HT1080 (cell line): ENCODE measurements at regions not wholly inside any gene's neighbourhood (a gene's known extent, or its start where the extent isn't known, plus 50 kb on each side); places are given as distances from the start of the nearest gene placed in this dataset.

Experiments
- DNase-seq: peaks from one replicate; pipeline ENCODE4 v3.0.0-alpha.2; 2015; ENCODE audit warnings: low read depth

DNA sequence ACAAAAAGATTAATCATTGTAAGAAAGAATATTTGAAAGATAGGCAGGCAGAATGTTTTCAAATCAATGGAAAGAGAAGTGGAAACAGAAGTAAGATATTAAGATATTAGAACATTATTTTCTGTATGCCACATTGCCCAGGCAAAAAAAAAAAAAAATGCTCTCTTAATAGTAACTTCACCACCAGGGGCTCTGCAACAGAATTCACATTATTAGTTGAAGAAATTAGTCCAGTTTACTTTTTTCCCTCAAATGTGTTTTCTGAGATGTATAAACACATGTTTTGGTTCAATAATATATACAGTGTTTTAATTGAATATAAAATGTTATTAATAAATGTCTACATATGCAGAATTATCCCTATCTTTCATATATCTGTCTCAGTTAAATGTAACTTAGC is 78.0 kb upstream of the ADAD1 start:
- no peak for DNase-seq

DNA sequence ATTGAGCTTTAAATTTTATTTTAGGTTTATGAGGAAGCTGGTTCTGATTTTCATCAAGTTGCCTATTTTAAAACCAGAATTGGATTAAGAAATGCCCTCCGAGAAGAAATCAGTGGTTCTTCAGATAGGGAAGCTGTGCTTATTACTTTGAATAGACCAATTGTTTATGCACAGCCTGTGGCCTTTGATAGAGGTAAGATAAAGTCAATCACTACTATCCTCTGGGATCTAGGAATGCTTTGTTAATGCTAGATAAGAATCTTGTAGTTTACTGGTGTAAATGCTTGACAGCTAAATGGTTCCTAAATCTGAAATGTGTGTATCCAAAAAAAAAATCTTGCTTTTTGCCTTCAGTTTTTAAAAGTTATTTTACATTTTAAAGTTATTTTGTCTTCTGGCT is 73.0 kb upstream of the ADAD1 start:
- no peak for DNase-seq

DNA sequence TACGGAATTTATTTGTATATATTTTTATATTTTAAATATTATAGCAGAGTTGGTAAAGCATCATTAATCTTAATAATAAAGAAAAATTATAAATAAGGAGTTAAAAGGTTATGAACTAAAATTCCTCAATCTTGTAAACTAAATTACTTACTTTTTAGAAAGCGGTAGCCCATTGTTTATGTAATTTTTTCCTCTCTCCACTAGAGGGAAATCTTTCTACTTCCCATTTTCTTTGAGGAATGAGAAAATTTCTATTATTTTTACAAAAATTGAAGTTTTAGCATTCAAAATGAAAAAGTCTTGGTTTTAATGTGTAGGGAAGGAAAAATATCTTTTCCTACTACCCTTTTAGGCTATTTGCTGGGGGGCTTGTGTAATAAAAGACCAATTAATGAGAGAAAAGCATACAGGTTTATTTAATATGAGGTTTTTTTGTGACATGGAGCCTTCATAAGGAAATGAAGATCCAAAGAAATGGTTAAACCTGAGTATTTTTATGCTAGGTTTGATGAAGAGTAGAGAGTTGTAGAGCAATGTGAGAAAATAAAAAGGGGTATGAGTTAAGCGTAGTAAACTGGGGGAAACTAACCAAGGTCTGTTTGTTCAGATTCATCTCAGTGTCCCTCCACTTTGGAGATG is 68.7 kb upstream of the ADAD1 start:
- DNase-seq: no peak

DNA sequence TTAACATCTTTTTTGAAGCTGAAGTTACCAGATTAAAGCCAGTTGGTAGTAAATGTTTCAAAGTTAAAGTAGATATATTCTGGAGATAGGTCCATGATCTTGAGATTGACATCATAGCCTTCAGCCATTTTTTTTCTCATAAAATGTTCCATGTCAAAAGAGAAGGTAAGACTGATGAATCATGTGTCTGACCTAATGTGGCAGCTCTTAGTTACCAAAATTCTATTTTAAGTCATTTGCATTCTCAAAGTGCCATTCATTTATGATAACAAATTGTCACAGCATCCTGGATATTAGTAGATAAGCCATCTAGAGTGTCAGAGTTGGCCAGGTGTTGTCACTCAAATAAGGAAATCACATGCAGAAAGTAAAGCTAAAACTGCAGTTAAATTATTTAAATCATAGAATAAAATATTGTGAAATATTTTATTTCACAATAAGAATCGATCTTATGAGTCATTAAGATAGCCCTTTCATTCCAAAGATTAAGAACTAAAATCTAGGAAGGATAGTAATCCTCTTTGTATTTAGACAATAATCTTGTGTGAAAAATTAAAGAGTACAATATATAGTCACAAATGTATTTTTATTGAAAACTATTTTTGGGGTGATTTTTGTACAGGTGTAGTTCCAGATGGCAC is 65.7 kb upstream of the ADAD1 start:
- DNase-seq: no peak

DNA sequence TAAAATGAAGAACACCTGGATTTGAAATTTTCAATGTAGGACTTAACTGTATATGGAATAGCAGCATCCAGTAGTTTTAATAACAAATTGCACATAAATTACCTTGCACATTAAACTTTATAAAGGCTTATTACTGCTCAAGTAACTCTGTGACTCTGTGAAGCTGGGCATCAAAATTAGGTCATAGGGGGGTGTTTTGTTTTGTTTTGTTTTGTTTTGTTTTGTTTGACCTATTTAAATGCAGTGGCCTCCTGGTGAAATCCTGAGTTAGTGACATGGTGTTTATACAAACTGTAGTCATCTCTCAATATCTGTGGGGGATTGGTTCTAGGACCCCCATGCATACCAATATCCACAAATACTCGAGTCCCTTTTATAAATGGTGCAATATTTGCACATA is 51.9 kb upstream of the ADAD1 start:
- no peak for DNase-seq

DNA sequence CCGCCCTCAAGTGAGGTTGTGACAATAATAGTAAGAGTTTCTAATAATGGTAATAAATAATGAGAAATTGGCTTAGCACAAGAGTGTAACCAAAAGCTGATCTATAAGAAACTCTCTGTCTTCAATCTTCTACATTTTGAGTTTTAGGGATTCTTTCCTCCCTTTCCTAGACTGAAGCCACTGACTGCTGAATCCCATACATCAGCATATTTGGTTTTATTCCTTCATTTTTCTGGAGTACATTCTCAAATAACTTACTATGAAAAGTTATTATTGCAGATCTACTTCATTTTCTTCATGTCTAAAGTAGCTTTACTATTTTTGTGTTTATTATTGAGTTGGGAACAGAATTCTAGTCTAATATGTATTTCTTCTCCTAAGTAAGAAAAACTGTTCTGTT is 49.9 kb upstream of the ADAD1 start:
- DNase-seq: no peak
